GM12878 (cell line): ENCODE measurements at regions not wholly inside any gene's neighbourhood (a gene's known extent, or its start where the extent isn't known, plus 50 kb on each side); places are given as distances from the start of the nearest gene placed in this dataset.

Experiments used
- EZH2 ChIP-seq: IDR thresholded peaks from 2 replicates; pipeline ENCODE4 v1.6.1; 2012; ENCODE audit warnings: low read depth, mild to moderate bottlenecking, control low read depth, inconsistent platforms, low read length, borderline replicate concordance; ENCODE audit not compliant: control insufficient read depth
- POLR2A ChIP-seq: IDR thresholded peaks from 2 replicates; pipeline ENCODE4 v1.6.1; 2011; ENCODE audit warnings: low read depth, mild to moderate bottlenecking, low read length
- POLR2AphosphoS5 ChIP-seq: IDR thresholded peaks from 2 replicates; pipeline ENCODE4 v1.6.1; 2011; ENCODE audit warnings: mild to moderate bottlenecking, low read length, inconsistent platforms
- TF ChIP-seq, protein P1 (sequence below), 3 experiments: IDR thresholded peaks in 2 of 3; conservative IDR thresholded peaks in 1 of 3; 2 replicates each; pipeline ENCODE4 v1.5.1; 2011; ENCODE audit warnings: low read depth in 3 of 3, low read length in 3 of 3, mild to moderate bottlenecking in 3 of 3, control low read depth in 2 of 3, moderate library complexity in 2 of 3, inconsistent platforms in 1 of 3, mixed read lengths in 1 of 3; ENCODE audit not compliant: control insufficient read depth in 2 of 3, insufficient read depth in 1 of 3; ENCODE audit errors: extremely low read depth in 1 of 3
- TF ChIP-seq, protein P2 (sequence below): IDR thresholded peaks from 2 replicates; pipeline ENCODE4 v1.6.1; 2011; ENCODE audit warnings: mild to moderate bottlenecking, low read depth, low read length, moderate library complexity; ENCODE audit not compliant: insufficient replicate concordance

DNA sequence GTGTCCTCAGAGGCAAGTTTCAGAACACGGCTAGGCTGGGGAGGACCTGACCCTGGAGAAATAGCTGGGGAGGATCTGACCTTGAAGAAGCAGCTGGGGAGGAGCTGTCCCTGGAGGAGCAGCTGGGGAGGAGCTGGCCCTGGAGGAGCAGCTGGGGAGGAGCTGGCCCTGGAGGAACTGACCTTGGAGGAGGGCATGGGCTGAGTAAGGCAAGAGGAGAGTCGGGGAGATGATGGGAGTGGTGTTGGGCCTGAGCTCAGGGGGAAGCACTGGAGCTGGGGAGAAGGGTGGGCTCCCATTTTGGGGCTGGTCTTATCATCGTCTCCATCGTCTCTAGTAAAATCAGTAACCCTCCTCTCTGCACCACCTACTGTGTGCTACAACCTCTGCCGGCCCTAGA is 179.8 kb upstream of the SHH start:
- TF ChIP-seq POLR2A (no peak), POLR2AphosphoS5 (no peak), EZH2 (no peak)
- TF ChIP-seq, protein P1, sequence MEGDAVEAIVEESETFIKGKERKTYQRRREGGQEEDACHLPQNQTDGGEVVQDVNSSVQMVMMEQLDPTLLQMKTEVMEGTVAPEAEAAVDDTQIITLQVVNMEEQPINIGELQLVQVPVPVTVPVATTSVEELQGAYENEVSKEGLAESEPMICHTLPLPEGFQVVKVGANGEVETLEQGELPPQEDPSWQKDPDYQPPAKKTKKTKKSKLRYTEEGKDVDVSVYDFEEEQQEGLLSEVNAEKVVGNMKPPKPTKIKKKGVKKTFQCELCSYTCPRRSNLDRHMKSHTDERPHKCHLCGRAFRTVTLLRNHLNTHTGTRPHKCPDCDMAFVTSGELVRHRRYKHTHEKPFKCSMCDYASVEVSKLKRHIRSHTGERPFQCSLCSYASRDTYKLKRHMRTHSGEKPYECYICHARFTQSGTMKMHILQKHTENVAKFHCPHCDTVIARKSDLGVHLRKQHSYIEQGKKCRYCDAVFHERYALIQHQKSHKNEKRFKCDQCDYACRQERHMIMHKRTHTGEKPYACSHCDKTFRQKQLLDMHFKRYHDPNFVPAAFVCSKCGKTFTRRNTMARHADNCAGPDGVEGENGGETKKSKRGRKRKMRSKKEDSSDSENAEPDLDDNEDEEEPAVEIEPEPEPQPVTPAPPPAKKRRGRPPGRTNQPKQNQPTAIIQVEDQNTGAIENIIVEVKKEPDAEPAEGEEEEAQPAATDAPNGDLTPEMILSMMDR (IDR thresholded peaks at IDR 0.05 in 2 of 3, conservative IDR thresholded peaks at IDR 0.05 in 1 of 3; ENCODE audit: control insufficient read depth in 2 of 3, extremely low read depth in 1 of 3, insufficient read depth in 1 of 3, low read depth in 3 of 3, low read length in 3 of 3) = no peak
- TF ChIP-seq, protein P2, sequence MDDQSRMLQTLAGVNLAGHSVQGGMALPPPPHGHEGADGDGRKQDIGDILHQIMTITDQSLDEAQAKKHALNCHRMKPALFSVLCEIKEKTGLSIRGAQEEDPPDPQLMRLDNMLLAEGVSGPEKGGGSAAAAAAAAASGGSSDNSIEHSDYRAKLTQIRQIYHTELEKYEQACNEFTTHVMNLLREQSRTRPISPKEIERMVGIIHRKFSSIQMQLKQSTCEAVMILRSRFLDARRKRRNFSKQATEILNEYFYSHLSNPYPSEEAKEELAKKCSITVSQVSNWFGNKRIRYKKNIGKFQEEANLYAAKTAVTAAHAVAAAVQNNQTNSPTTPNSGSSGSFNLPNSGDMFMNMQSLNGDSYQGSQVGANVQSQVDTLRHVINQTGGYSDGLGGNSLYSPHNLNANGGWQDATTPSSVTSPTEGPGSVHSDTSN = no peak
